Activated naive CD4-positive, alpha-beta T cell treated with anti-CD3 and anti-CD28 coated beads for 36 hours (primary cell): ENCODE measurements at regions not wholly inside any gene's neighbourhood (a gene's known extent, or its start where the extent isn't known, plus 50 kb on each side); places are given as distances from the start of the nearest gene placed in this dataset.

ENCODE experiments used
- CTCF ChIA-PET: fragments of 350-600 bp; sonication (Branson Sonifier 250); formaldehyde crosslinking; loops from one replicate; lab custom pipeline; 2021; ENCODE audit warnings: antibody characterized with exemption; lab: Charles Lee
- DNase-seq: peaks from one replicate; pipeline ENCODE4 v3.0.0-alpha.2; 2020
- H3K27ac Mint-ChIP-seq: one replicate; pipeline ENCODE4 v1.8.0; 2021; ENCODE audit warnings: mild to moderate bottlenecking, mixed read lengths
- H3K27me3 Mint-ChIP-seq: one replicate; pipeline ENCODE4 v1.8.0; 2021; ENCODE audit warnings: low read depth, mixed read lengths
- H3K36me3 Mint-ChIP-seq: one replicate; pipeline ENCODE4 v1.8.0; 2021; ENCODE audit warnings: low read depth, mixed read lengths
- H3K4me1 Mint-ChIP-seq: one replicate; pipeline ENCODE4 v1.8.0; 2021; ENCODE audit warnings: low read depth, mixed read lengths
- H3K4me3 Mint-ChIP-seq: one replicate; pipeline ENCODE4 v1.8.0; 2021; ENCODE audit warnings: mild to moderate bottlenecking, moderate library complexity, mixed read lengths
- H3K9me3 Mint-ChIP-seq: one replicate; pipeline ENCODE4 v1.8.0; 2021; ENCODE audit warnings: mixed read lengths
- intact Hi-C: fragments of 100-400 bp; cut with micrococcal nuclease; formaldehyde crosslinking; loops from one replicate; pipeline ENCODE4 v1.15.1; 2023

DNA sequence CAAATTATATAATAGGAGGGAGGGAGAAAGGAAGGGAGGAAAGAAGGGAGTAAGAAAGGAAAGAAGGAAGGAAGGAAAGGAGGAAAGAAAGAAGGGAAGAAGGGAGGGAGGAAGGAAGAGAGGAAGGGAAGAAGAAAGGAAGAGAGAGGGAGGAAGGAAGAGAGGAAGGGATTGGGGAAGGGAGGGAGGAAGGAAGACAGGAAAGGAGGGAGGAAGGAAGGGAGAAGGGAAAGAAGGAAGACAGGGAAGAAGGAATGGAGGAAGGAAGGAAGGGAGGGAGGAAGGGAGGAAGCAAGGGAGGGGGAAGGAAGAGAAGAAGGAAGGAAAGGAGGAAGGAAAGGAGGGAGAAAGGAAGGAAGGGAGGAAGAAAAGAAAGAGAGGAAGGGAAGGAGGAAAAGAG lies 660.5 kb downstream of the EPM2A start:
- Mint-ChIP-seq H3K27ac (no peak overlapping the region), H3K4me1 (no peaks in the 10 kb centered on the region), H3K9me3 (peaks cover 1% of the 10 kb centered on the region), H3K27me3 (peaks cover 3% of the 10 kb centered on the region), H3K4me3 (no peak overlapping the region), H3K36me3 (no peaks in the 10 kb centered on the region)
- intact Hi-C loops = no loop called here
- CTCF ChIA-PET = no interaction called here
- no peak for DNase-seq

DNA sequence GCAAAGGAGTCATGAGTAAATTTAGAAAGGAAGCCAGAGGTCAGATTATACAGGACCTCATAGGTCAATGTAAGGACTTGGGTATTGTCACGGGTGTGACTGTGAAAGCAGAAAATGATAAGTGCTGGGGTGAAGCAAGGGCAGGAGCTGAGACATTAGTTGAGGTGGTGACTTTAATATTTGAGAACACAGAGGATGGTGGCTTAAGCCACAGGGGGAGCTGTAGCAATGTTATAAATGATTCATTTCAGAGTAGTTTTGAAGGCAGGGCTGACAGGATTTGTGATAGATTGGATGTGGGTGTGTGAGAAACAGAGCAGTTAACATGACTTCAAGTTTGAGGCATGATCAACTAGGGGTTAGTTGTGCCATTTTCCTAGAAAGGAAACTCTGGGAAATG lies 659.9 kb downstream of the EPM2A start:
- no peaks in the 10 kb centered on the region for H3K27me3 Mint-ChIP-seq
- peaks cover 1% of the 10 kb centered on the region for H3K9me3 Mint-ChIP-seq
- no peaks in the 10 kb centered on the region for H3K4me1 Mint-ChIP-seq
- no peak overlapping the region for H3K4me3 Mint-ChIP-seq
- intact Hi-C loops = no loop called here
- CTCF ChIA-PET = no interaction called here
- H3K27ac Mint-ChIP-seq = no peak overlapping the region
- DNase-seq = no peak
- H3K36me3 Mint-ChIP-seq = no peaks in the 10 kb centered on the region

GRCh38 chr6:145076115-145076841 lies 659.0 kb downstream of the EPM2A start:
- no peak overlapping the region for H3K4me3 Mint-ChIP-seq
- intact Hi-C loops = no loop called here
- DNase-seq = no peak
- H3K27me3 Mint-ChIP-seq = no peaks in the 10 kb centered on the region
- H3K27ac Mint-ChIP-seq = no peak overlapping the region
- H3K4me1 Mint-ChIP-seq = no peaks in the 10 kb centered on the region
- CTCF ChIA-PET = no interaction called here
- H3K9me3 Mint-ChIP-seq = peaks cover 1% of the 10 kb centered on the region
- no peaks in the 10 kb centered on the region for H3K36me3 Mint-ChIP-seq

GRCh38 chr6:145077382-145077781 lies 657.9 kb downstream of the EPM2A start:
- intact Hi-C loops = no loop called here
- Mint-ChIP-seq H3K36me3 (no peaks in the 10 kb centered on the region), H3K27ac (no peak overlapping the region), H3K4me3 (no peak overlapping the region), H3K4me1 (no peaks in the 10 kb centered on the region), H3K9me3 (no peaks in the 10 kb centered on the region), H3K27me3 (no peaks in the 10 kb centered on the region)
- CTCF ChIA-PET = no interaction called here
- no peak for DNase-seq

DNA sequence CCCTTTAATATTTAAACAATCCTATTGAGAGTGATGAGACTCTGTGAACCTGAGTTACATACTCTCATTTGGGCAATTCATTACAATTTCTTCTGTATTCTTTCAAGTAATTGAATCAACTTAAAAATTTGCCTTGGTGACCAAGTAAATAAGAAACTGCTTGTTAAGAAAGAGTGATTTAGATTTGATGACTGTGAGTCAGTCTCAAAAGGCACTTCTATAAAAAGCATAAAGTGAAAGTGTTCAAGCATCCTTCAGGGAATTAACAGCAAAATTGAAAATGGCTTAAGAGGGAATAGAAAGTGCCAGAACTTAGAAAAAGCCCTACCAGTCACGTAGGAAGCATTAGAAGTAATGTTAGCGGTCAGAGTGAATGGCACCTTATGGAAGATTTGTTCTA lies 654.7 kb downstream of the EPM2A start:
- Mint-ChIP-seq H3K9me3 (no peaks in the 10 kb centered on the region), H3K4me1 (no peaks in the 10 kb centered on the region), H3K27ac (no peak overlapping the region), H3K4me3 (no peak overlapping the region), H3K27me3 (peaks cover 1% of the 10 kb centered on the region), H3K36me3 (no peaks in the 10 kb centered on the region)
- CTCF ChIA-PET = no interaction called here
- DNase-seq = no peak
- intact Hi-C loops = no loop called here

- DNase-seq = no peak
- intact Hi-C loops = no loop called here
- H3K27me3 Mint-ChIP-seq = peaks cover 1% of the 10 kb centered on the region
- CTCF ChIA-PET = no interaction called here
- no peak overlapping the region for H3K27ac Mint-ChIP-seq
- no peaks in the 10 kb centered on the region for H3K36me3 Mint-ChIP-seq
- H3K9me3 Mint-ChIP-seq = no peaks in the 10 kb centered on the region
- H3K4me3 Mint-ChIP-seq = no peak overlapping the region
- no peaks in the 10 kb centered on the region for H3K4me1 Mint-ChIP-seq
These were observed 653.6 kb downstream of the EPM2A start for GRCh38 chr6:145081677-145082076.

- no peaks in the 10 kb centered on the region for H3K4me1 Mint-ChIP-seq
- H3K27ac Mint-ChIP-seq = no peak overlapping the region
- no peaks in the 10 kb centered on the region for H3K36me3 Mint-ChIP-seq
- CTCF ChIA-PET = no interaction called here
- H3K27me3 Mint-ChIP-seq = peaks cover 1% of the 10 kb centered on the region
- no peak overlapping the region for H3K4me3 Mint-ChIP-seq
- no peak for DNase-seq
- no peaks in the 10 kb centered on the region for H3K9me3 Mint-ChIP-seq
- intact Hi-C loops = no loop called here
These were observed 653.0 kb downstream of the EPM2A start for GRCh38 chr6:145082359-145082758.

- H3K27ac Mint-ChIP-seq = no peak overlapping the region
- peaks cover 4% of the 10 kb centered on the region for H3K27me3 Mint-ChIP-seq
- H3K36me3 Mint-ChIP-seq = no peaks in the 10 kb centered on the region
- no peak for DNase-seq
- intact Hi-C loops = no loop called here
- CTCF ChIA-PET = no interaction called here
- H3K9me3 Mint-ChIP-seq = no peaks in the 10 kb centered on the region
- H3K4me3 Mint-ChIP-seq = no peak overlapping the region
- no peaks in the 10 kb centered on the region for H3K4me1 Mint-ChIP-seq
These were observed 649.1 kb downstream of the EPM2A start for GRCh38 chr6:145086197-145086596.

DNA sequence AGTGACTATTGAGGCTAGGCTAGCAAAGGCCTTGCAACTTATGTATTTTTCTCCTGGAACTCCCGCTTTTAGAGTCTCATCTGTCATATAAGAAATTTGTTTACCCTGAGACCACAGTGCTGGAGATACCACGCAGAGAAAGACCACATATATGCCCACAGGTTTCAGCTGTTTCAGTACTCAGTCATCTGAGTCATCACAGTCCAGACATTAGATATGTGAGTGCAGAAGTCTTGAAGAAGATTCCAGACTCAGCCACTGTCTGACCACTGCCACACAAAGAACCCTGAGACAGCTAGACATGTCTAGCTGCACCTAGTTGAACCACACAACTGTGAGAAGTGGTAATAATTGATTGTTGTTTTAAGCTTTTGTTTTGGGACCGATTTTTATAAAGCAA lies 648.3 kb downstream of the EPM2A start:
- intact Hi-C loops = no loop called here
- Mint-ChIP-seq H3K4me1 (no peaks in the 10 kb centered on the region), H3K36me3 (no peaks in the 10 kb centered on the region), H3K9me3 (no peaks in the 10 kb centered on the region), H3K27ac (no peak overlapping the region), H3K4me3 (no peak overlapping the region), H3K27me3 (peaks cover 4% of the 10 kb centered on the region)
- no peak for DNase-seq
- CTCF ChIA-PET = no interaction called here

GRCh38 chr6:145090801-145091585 lies 644.3 kb downstream of the EPM2A start:
- DNase-seq = no peak
- no peak overlapping the region for H3K27ac Mint-ChIP-seq
- H3K4me1 Mint-ChIP-seq = no peaks in the 10 kb centered on the region
- CTCF ChIA-PET = no interaction called here
- no peaks in the 10 kb centered on the region for H3K9me3 Mint-ChIP-seq
- H3K27me3 Mint-ChIP-seq = peaks cover 3% of the 10 kb centered on the region
- intact Hi-C loops = no loop called here
- H3K4me3 Mint-ChIP-seq = no peak overlapping the region
- no peaks in the 10 kb centered on the region for H3K36me3 Mint-ChIP-seq

- intact Hi-C loops = no loop called here
- DNase-seq = no peak
- H3K4me3 Mint-ChIP-seq = no peak overlapping the region
- H3K27ac Mint-ChIP-seq = no peak overlapping the region
- no peaks in the 10 kb centered on the region for H3K36me3 Mint-ChIP-seq
- CTCF ChIA-PET = no interaction called here
- H3K4me1 Mint-ChIP-seq = no peaks in the 10 kb centered on the region
- H3K27me3 Mint-ChIP-seq = peaks cover 3% of the 10 kb centered on the region
- no peaks in the 10 kb centered on the region for H3K9me3 Mint-ChIP-seq
These were observed 643.7 kb downstream of the EPM2A start for GRCh38 chr6:145091586-145092142.

DNA sequence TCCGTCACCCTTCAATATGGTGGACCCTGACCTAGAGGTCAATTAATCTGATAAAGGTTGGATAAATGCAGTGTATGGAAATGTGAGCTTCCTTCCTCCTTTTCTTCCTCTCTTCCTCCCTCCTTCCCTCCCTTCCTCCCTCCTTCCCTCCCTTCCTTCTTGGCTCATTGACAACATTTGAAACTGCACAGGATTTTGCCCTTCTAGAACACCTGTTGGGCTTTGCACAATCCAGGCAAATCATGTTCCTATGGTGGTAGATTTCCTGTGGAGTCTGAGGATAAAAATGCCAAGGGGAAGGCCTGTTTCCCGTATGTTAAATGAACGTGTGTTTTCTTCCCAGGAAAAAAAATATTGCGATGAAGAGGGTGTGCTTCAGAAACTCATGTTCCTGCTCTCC lies 642.8 kb downstream of the EPM2A start:
- Mint-ChIP-seq H3K4me3 (no peak overlapping the region), H3K27me3 (peaks cover 3% of the 10 kb centered on the region), H3K4me1 (no peaks in the 10 kb centered on the region), H3K36me3 (no peaks in the 10 kb centered on the region), H3K27ac (no peak overlapping the region), H3K9me3 (peaks cover under 1% of the 10 kb centered on the region)
- intact Hi-C loops = no loop called here
- CTCF ChIA-PET = no interaction called here
- DNase-seq = no peak

GRCh38 chr6:145093226-145093625 lies 642.1 kb downstream of the EPM2A start:
- intact Hi-C loops = no loop called here
- H3K27me3 Mint-ChIP-seq = peaks cover 3% of the 10 kb centered on the region
- no peak overlapping the region for H3K4me3 Mint-ChIP-seq
- H3K9me3 Mint-ChIP-seq = peaks cover 5% of the 10 kb centered on the region
- CTCF ChIA-PET = no interaction called here
- H3K36me3 Mint-ChIP-seq = no peaks in the 10 kb centered on the region
- no peaks in the 10 kb centered on the region for H3K4me1 Mint-ChIP-seq
- no peak overlapping the region for H3K27ac Mint-ChIP-seq
- DNase-seq = no peak
